PFSK-1 (cell line): ENCODE measurements at regions not wholly inside any gene's neighbourhood (a gene's known extent, or its start where the extent isn't known, plus 50 kb on each side); places are given as distances from the start of the nearest gene placed in this dataset.

Experiments
- FOXP2 ChIP-seq: optimal IDR thresholded peaks from 2 replicates; pipeline ENCODE3; 2011; ENCODE audit warnings: borderline replicate concordance, control low read depth, inconsistent platforms; ENCODE audit not compliant: insufficient read depth; ENCODE audit errors: extremely low read length, extremely low read depth
- POLR2AphosphoS5 ChIP-seq: IDR thresholded peaks from 2 replicates; pipeline ENCODE4 v1.6.1; 2012; ENCODE audit warnings: low read depth, mild to moderate bottlenecking, control low read depth, low read length, moderate library complexity
- SIN3A ChIP-seq: IDR thresholded peaks from 2 replicates; pipeline ENCODE4 v1.6.1; 2012; ENCODE audit warnings: mild to moderate bottlenecking, low read length, moderate library complexity, borderline replicate concordance; ENCODE audit not compliant: insufficient read depth
- TAF1 ChIP-seq: IDR thresholded peaks from 2 replicates; pipeline ENCODE4 v1.6.1; 2012; ENCODE audit warnings: low read length, control low read depth, borderline replicate concordance; ENCODE audit not compliant: insufficient read depth
- TF ChIP-seq, protein P1 (sequence below), 2 experiments: IDR thresholded peaks; 2 replicates each; pipeline versions ENCODE4 v1.6.1 to v1.8.0; 2011 to 2012; ENCODE audit warnings: low read depth in 2 of 2, low read length in 2 of 2, control low read depth in 1 of 2, inconsistent platforms in 1 of 2, mild to moderate bottlenecking in 1 of 2, moderate library complexity in 1 of 2; ENCODE audit not compliant: insufficient read depth in 1 of 2

DNA sequence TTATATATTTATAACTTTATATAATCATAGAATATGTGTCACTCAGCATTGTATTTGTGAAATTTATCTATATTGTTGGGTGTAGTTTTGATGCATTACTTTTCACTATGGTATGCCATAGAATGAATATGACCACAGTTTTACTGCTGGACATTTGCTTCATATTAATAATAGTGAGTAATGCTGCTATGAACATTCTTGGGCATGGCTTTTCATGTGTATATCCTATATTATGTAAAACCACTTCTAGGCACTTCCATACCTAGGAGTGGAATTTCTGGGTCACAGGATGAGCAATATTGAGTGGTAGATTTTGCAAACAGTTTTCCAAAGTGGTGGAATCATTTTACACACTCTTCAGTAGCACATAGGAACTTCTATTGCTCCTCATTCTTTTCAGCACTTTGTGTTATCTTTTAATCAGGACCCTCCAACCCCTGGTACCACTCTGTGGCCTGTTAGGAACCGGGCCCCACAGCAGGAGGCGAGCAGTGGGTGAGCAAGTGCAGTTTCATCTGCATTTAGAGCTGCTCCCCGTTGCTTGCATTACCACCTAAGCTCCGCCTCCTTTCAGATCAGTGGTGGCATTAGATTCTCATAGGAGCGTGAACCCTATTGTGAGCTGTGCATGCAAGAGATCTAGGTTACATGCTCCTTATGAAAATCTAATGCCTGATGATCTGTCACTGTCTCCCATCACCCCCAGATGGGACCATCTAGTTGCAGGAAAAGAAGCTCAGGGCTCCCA, 56.0 kb upstream of the CNIH3 start:
- no peak for TF ChIP-seq SIN3A
- TF ChIP-seq, protein P1, sequence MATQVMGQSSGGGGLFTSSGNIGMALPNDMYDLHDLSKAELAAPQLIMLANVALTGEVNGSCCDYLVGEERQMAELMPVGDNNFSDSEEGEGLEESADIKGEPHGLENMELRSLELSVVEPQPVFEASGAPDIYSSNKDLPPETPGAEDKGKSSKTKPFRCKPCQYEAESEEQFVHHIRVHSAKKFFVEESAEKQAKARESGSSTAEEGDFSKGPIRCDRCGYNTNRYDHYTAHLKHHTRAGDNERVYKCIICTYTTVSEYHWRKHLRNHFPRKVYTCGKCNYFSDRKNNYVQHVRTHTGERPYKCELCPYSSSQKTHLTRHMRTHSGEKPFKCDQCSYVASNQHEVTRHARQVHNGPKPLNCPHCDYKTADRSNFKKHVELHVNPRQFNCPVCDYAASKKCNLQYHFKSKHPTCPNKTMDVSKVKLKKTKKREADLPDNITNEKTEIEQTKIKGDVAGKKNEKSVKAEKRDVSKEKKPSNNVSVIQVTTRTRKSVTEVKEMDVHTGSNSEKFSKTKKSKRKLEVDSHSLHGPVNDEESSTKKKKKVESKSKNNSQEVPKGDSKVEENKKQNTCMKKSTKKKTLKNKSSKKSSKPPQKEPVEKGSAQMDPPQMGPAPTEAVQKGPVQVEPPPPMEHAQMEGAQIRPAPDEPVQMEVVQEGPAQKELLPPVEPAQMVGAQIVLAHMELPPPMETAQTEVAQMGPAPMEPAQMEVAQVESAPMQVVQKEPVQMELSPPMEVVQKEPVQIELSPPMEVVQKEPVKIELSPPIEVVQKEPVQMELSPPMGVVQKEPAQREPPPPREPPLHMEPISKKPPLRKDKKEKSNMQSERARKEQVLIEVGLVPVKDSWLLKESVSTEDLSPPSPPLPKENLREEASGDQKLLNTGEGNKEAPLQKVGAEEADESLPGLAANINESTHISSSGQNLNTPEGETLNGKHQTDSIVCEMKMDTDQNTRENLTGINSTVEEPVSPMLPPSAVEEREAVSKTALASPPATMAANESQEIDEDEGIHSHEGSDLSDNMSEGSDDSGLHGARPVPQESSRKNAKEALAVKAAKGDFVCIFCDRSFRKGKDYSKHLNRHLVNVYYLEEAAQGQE (IDR thresholded peaks at IDR 0.05; ENCODE audit: insufficient read depth in 1 of 2, low read depth in 2 of 2, low read length in 2 of 2), result no peak
- TF ChIP-seq POLR2AphosphoS5, result no peak
- TF ChIP-seq TAF1, result no peak
- no peak for TF ChIP-seq FOXP2
